GM23338 (cell line): ENCODE measurements at regions not wholly inside any gene's neighbourhood (a gene's known extent, or its start where the extent isn't known, plus 50 kb on each side); places are given as distances from the start of the nearest gene placed in this dataset.

Source experiments
- ATAC-seq: fragments of 200-7000 bp; cut with Tn5 transposase; 3 replicates; pipeline ENCODE4 v1.9.1; 2020
- DNase-seq: peaks from one replicate; pipeline ENCODE4 v3.0.0-alpha.2; 2015; ENCODE audit warnings: low spot score
- H2AFZ ChIP-seq: fragments of 200-600 bp; sonication (generic); 2 replicates; pipeline ENCODE4 v1.8.0; 2016; ENCODE audit warnings: antibody characterized with exemption, mild to moderate bottlenecking, moderate library complexity
- H3F3A ChIP-seq: fragments of 200-600 bp; sonication (generic); replicated peaks from 2 replicates; pipeline ENCODE4 v1.8.0; 2017; ENCODE audit warnings: antibody characterized with exemption, mixed run types, low read depth
- H3K27ac ChIP-seq: fragments of 200-600 bp; sonication (generic); 2 replicates; pipeline ENCODE4 v1.6.1; 2016; ENCODE audit warnings: low read depth
- H3K27me3 ChIP-seq: fragments of 200-600 bp; sonication (generic); 2 replicates; pipeline ENCODE4 v1.8.0; 2016; ENCODE audit warnings: mild to moderate bottlenecking, mixed run types, moderate library complexity; ENCODE audit not compliant: insufficient read depth
- H3K36me3 ChIP-seq: fragments of 200-600 bp; sonication (generic); 2 replicates; pipeline ENCODE4 v1.8.0; 2016; ENCODE audit warnings: mild to moderate bottlenecking; ENCODE audit not compliant: insufficient read depth
- H3K4me1 ChIP-seq: fragments of 200-600 bp; sonication (generic); 2 replicates; pipeline ENCODE4 v1.8.0; 2016; ENCODE audit warnings: mild to moderate bottlenecking, moderate library complexity; ENCODE audit not compliant: insufficient read depth
- H3K4me2 ChIP-seq: fragments of 200-600 bp; sonication (generic); 2 replicates; pipeline ENCODE4 v1.7.1; 2017; ENCODE audit warnings: mixed run types
- H3K4me3 ChIP-seq: fragments of 200-600 bp; sonication (generic); 2 replicates; pipeline ENCODE4 v1.6.1; 2016; ENCODE audit warnings: mixed run types
- H3K79me2 ChIP-seq: fragments of 200-600 bp; sonication (generic); replicated peaks from 2 replicates; pipeline ENCODE4 v1.8.0; 2017; ENCODE audit warnings: mild to moderate bottlenecking; ENCODE audit not compliant: insufficient read depth
- H3K9me2 ChIP-seq: fragments of 200-600 bp; sonication (generic); 2 replicates; pipeline ENCODE4 v1.8.0; 2017; ENCODE audit not compliant: insufficient read depth
- H4K20me1 ChIP-seq: fragments of 200-600 bp; sonication (generic); replicated peaks from 2 replicates; pipeline ENCODE4 v1.8.0; 2017; ENCODE audit warnings: mild to moderate bottlenecking; ENCODE audit not compliant: insufficient read depth
- H3K27ac Mint-ChIP-seq: 2 replicates; pipeline ENCODE4 v1.8.0; 2020; ENCODE audit warnings: inconsistent platforms, mild to moderate bottlenecking, moderate library complexity, mixed read lengths
- H3K27me3 Mint-ChIP-seq: 3 replicates; pipeline ENCODE4 v1.8.0; 2022; ENCODE audit warnings: low read depth, mild to moderate bottlenecking, moderate library complexity, mixed read lengths, inconsistent platforms; ENCODE audit not compliant: insufficient read depth, poor library complexity
- H3K36me3 Mint-ChIP-seq: 3 replicates; pipeline ENCODE4 v1.8.0; 2021; ENCODE audit warnings: low read depth, mild to moderate bottlenecking, inconsistent platforms, moderate library complexity, mixed read lengths
- H3K4me1 Mint-ChIP-seq: 3 replicates; pipeline ENCODE4 v1.8.0; 2020; ENCODE audit warnings: mild to moderate bottlenecking, inconsistent platforms, mixed read lengths
- H3K4me3 Mint-ChIP-seq: 3 replicates; pipeline ENCODE4 v1.8.0; 2021; ENCODE audit warnings: moderate library complexity, mild to moderate bottlenecking, inconsistent platforms, mixed read lengths
- H3K9me3 Mint-ChIP-seq: 3 replicates; pipeline ENCODE4 v1.8.0; 2020; ENCODE audit warnings: moderate library complexity, mild to moderate bottlenecking, inconsistent platforms, mixed read lengths
- CREB1 ChIP-seq: fragments of 250-450 bp; sonication (Bioruptor Pico); IDR thresholded peaks from 2 replicates; pipeline ENCODE4 v1.5.0; 2020; ENCODE audit warnings: low read depth, mild to moderate bottlenecking, moderate library complexity
- EZH2 ChIP-seq: fragments of 200-600 bp; sonication (generic); IDR thresholded peaks from one replicate; pipeline ENCODE4 v1.8.0; 2017; ENCODE audit warnings: antibody characterized with exemption, mild to moderate bottlenecking, low read depth; ENCODE audit not compliant: unreplicated experiment
- EZH2phosphoT487 ChIP-seq: fragments of 200-600 bp; sonication (generic); IDR thresholded peaks from one replicate; pipeline ENCODE4 v1.8.1; 2018; ENCODE audit warnings: antibody characterized with exemption; ENCODE audit not compliant: unreplicated experiment
- JUNB ChIP-seq: IDR thresholded peaks from one replicate; pipeline ENCODE4 v1.6.1; 2016; ENCODE audit warnings: antibody characterized with exemption; ENCODE audit not compliant: unreplicated experiment
- POLR2AphosphoS5 ChIP-seq: IDR thresholded peaks from 2 replicates; pipeline ENCODE4 v1.6.1; 2016; ENCODE audit warnings: antibody characterized with exemption, low read depth
- ZNF114 ChIP-seq: fragments of 250-450 bp; sonication (Bioruptor Pico); IDR thresholded peaks from 2 replicates; pipeline ENCODE4 v1.5.0; 2020; ENCODE audit warnings: mild to moderate bottlenecking, moderate library complexity
- ZNF331 ChIP-seq: fragments of 250-450 bp; sonication (Bioruptor Pico); IDR thresholded peaks from 2 replicates; pipeline ENCODE4 v1.5.0; 2020; ENCODE audit warnings: low read depth, mild to moderate bottlenecking, moderate library complexity
- TF ChIP-seq, protein P1 (sequence below): fragments of 250-450 bp; sonication (Bioruptor Pico); IDR thresholded peaks from 2 replicates; pipeline ENCODE4 v1.5.0; 2020; ENCODE audit warnings: mild to moderate bottlenecking, moderate library complexity
- TF ChIP-seq, protein P2 (sequence below): IDR thresholded peaks from one replicate; pipeline ENCODE4 v1.6.1; 2018; ENCODE audit warnings: antibody characterized with exemption; ENCODE audit not compliant: unreplicated experiment
- TF ChIP-seq, protein P3 (sequence below): IDR thresholded peaks from 2 replicates; pipeline ENCODE4 v1.6.1; 2016; ENCODE audit warnings: antibody characterized with exemption

DNA sequence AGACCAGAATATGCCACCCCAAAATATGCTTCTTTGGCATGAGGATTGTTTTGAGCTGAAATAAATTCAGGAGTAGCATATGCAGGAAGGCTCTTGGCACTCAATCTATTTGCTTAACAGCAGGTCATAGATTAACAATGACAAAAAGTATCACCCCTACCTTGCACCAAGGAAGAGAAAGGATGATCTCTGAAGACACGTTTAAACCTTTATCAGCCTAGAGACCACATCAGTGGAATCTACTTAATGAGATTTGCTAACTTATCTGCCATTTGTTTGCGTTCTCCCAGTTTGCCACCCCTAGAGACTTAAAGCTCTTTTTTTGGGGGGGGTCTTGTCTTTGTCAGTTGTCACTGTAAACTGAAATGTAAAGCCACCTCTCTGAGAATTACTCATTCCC is 1278.7 kb upstream of the USP15 start:
- no peak overlapping the region for H3K4me3 Mint-ChIP-seq
- peaks cover 29% of the 10 kb centered on the region for H3K4me1 Mint-ChIP-seq
- peaks cover 35% of the 10 kb centered on the region for H3K36me3 Mint-ChIP-seq
- H3K4me1 ChIP-seq: peaks cover 24% of the 10 kb centered on the region
- no peaks in the 10 kb centered on the region for H3K79me2 ChIP-seq
- no peaks in the 10 kb centered on the region for H3K36me3 ChIP-seq
- ATAC-seq (peak; percentile 53), DNase-seq (peak; percentile 13)
- peak overlapping the region; percentile 39; the same call in 1 of the 2 replicates for H3K27ac ChIP-seq
- H3K4me3 ChIP-seq: no peak overlapping the region
- H3F3A ChIP-seq: no peaks in the 10 kb centered on the region
- no peaks in the 10 kb centered on the region for H3K27me3 Mint-ChIP-seq
- peak overlapping the region; percentile 60 for H3K27ac Mint-ChIP-seq
- H3K9me3 Mint-ChIP-seq: peaks cover 3% of the 10 kb centered on the region; the same call in 2 of the 3 replicates
- no peaks in the 10 kb centered on the region for H3K27me3 ChIP-seq
- no peaks in the 10 kb centered on the region for H4K20me1 ChIP-seq
- no peak for TF ChIP-seq ZNF331 (CRISPR knock-in tag)
- TF ChIP-seq, protein P1, sequence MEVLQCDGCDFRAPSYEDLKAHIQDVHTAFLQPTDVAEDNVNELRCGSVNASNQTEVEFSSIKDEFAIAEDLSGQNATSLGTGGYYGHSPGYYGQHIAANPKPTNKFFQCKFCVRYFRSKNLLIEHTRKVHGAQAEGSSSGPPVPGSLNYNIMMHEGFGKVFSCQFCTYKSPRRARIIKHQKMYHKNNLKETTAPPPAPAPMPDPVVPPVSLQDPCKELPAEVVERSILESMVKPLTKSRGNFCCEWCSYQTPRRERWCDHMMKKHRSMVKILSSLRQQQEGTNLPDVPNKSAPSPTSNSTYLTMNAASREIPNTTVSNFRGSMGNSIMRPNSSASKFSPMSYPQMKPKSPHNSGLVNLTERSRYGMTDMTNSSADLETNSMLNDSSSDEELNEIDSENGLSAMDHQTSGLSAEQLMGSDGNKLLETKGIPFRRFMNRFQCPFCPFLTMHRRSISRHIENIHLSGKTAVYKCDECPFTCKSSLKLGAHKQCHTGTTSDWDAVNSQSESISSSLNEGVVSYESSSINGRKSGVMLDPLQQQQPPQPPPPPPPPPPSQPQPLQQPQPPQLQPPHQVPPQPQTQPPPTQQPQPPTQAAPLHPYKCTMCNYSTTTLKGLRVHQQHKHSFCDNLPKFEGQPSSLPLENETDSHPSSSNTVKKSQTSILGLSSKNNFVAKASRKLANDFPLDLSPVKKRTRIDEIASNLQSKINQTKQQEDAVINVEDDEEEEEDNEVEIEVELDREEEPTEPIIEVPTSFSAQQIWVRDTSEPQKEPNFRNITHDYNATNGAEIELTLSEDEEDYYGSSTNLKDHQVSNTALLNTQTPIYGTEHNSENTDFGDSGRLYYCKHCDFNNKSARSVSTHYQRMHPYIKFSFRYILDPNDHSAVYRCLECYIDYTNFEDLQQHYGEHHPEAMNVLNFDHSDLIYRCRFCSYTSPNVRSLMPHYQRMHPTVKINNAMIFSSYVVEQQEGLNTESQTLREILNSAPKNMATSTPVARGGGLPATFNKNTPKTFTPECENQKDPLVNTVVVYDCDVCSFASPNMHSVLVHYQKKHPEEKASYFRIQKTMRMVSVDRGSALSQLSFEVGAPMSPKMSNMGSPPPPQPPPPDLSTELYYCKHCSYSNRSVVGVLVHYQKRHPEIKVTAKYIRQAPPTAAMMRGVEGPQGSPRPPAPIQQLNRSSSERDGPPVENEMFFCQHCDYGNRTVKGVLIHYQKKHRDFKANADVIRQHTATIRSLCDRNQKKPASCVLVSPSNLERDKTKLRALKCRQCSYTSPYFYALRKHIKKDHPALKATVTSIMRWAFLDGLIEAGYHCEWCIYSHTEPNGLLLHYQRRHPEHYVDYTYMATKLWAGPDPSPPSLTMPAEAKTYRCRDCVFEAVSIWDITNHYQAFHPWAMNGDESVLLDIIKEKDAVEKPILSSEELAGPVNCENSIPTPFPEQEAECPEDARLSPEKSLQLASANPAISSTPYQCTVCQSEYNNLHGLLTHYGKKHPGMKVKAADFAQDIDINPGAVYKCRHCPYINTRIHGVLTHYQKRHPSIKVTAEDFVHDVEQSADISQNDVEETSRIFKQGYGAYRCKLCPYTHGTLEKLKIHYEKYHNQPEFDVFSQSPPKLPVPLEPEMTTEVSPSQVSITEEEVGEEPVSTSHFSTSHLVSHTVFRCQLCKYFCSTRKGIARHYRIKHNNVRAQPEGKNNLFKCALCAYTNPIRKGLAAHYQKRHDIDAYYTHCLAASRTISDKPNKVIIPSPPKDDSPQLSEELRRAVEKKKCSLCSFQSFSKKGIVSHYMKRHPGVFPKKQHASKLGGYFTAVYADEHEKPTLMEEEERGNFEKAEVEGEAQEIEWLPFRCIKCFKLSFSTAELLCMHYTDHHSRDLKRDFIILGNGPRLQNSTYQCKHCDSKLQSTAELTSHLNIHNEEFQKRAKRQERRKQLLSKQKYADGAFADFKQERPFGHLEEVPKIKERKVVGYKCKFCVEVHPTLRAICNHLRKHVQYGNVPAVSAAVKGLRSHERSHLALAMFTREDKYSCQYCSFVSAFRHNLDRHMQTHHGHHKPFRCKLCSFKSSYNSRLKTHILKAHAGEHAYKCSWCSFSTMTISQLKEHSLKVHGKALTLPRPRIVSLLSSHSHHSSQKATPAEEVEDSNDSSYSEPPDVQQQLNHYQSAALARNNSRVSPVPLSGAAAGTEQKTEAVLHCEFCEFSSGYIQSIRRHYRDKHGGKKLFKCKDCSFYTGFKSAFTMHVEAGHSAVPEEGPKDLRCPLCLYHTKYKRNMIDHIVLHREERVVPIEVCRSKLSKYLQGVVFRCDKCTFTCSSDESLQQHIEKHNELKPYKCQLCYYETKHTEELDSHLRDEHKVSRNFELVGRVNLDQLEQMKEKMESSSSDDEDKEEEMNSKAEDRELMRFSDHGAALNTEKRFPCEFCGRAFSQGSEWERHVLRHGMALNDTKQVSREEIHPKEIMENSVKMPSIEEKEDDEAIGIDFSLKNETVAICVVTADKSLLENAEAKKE (CRISPR knock-in tag): 0 out of 2 replicates have a peak, but pooled peaks have one; percentile 40
- no peak overlapping the region for H2AFZ ChIP-seq
- H3K9me2 ChIP-seq: peaks cover 16% of the 10 kb centered on the region; the same call in 1 of the 2 replicates
- H3K4me2 ChIP-seq: 0 out of 2 replicates have a peak overlapping the region, but pooled peaks have one; percentile 50

DNA sequence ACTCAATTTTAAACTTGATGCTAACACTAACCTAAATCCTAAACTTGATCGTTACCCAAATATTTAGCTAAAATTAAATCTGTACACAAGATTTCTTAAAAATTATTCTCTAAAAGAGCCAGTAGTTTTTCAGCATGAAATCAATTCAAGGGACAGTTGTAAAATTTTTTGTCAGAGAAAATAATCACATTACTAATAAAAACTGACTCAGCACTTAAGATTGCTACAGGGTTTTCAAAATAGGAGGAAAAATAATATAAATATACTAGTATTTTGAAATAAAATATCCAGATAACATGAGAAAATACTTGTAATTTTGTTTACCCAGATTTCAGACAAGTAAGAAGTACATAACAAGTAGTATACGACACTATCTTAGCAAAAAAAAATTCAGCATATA is 1268.1 kb upstream of the USP15 start:
- Mint-ChIP-seq H3K4me1 (no peaks in the 10 kb centered on the region), H3K27ac (no peak overlapping the region), H3K27me3 (no peaks in the 10 kb centered on the region), H3K9me3 (no peaks in the 10 kb centered on the region), H3K4me3 (no peak overlapping the region), H3K36me3 (no peaks in the 10 kb centered on the region)
- Histone ChIP-seq H4K20me1 (no peaks in the 10 kb centered on the region), H3F3A (no peaks in the 10 kb centered on the region), H3K4me1 (no peaks in the 10 kb centered on the region), H3K27ac (no peak overlapping the region), H2AFZ (no peak overlapping the region), H3K79me2 (no peaks in the 10 kb centered on the region), H3K9me2 (no peaks in the 10 kb centered on the region), H3K4me3 (no peak overlapping the region), H3K36me3 (no peaks in the 10 kb centered on the region), H3K27me3 (no peaks in the 10 kb centered on the region), H3K4me2 (no peak overlapping the region)
- ATAC-seq (no peak), DNase-seq (no peak)
- TF ChIP-seq CREB1 (CRISPR knock-in tag) (no peak), ZNF331 (CRISPR knock-in tag) (no peak), JUNB (no peak), ZNF114 (CRISPR knock-in tag) (no peak), EZH2 (no peak), EZH2phosphoT487 (no peak), POLR2AphosphoS5 (no peak)
- TF ChIP-seq, protein P2, sequence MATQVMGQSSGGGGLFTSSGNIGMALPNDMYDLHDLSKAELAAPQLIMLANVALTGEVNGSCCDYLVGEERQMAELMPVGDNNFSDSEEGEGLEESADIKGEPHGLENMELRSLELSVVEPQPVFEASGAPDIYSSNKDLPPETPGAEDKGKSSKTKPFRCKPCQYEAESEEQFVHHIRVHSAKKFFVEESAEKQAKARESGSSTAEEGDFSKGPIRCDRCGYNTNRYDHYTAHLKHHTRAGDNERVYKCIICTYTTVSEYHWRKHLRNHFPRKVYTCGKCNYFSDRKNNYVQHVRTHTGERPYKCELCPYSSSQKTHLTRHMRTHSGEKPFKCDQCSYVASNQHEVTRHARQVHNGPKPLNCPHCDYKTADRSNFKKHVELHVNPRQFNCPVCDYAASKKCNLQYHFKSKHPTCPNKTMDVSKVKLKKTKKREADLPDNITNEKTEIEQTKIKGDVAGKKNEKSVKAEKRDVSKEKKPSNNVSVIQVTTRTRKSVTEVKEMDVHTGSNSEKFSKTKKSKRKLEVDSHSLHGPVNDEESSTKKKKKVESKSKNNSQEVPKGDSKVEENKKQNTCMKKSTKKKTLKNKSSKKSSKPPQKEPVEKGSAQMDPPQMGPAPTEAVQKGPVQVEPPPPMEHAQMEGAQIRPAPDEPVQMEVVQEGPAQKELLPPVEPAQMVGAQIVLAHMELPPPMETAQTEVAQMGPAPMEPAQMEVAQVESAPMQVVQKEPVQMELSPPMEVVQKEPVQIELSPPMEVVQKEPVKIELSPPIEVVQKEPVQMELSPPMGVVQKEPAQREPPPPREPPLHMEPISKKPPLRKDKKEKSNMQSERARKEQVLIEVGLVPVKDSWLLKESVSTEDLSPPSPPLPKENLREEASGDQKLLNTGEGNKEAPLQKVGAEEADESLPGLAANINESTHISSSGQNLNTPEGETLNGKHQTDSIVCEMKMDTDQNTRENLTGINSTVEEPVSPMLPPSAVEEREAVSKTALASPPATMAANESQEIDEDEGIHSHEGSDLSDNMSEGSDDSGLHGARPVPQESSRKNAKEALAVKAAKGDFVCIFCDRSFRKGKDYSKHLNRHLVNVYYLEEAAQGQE: no peak
- TF ChIP-seq, protein P3, sequence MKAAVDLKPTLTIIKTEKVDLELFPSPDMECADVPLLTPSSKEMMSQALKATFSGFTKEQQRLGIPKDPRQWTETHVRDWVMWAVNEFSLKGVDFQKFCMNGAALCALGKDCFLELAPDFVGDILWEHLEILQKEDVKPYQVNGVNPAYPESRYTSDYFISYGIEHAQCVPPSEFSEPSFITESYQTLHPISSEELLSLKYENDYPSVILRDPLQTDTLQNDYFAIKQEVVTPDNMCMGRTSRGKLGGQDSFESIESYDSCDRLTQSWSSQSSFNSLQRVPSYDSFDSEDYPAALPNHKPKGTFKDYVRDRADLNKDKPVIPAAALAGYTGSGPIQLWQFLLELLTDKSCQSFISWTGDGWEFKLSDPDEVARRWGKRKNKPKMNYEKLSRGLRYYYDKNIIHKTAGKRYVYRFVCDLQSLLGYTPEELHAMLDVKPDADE: no peak
